ENCODE measurements at regions not wholly inside any gene's neighbourhood (a gene's known extent, or its start where the extent isn't known, plus 50 kb on each side); places are given as distances from the start of the nearest gene placed in this dataset.
A peak's percentile ranks its signal among the peaks of the same experiment; 100 is the strongest.
"Not testable (repeated sequence)": the region's sequence is repeated elsewhere in the genome, so short reads cannot be mapped to it uniquely, and the experiment has no call there.

GRCh38 chr18:51345848-51346391 is 148.4 kb upstream of the MEX3C start:
- H3K4me3 Mint-ChIP-seq = no peak overlapping the region
- peaks cover 0 to 8% (median 0%) of the 10 kb centered on the region in 3 donors for H3K27me3 Mint-ChIP-seq (ENCODE audit: low read depth in 3 of 3)
- no peaks in the 10 kb centered on the region for H3K4me1 Mint-ChIP-seq
- H3K36me3 Mint-ChIP-seq = no peaks in the 10 kb centered on the region
- H3K27ac Mint-ChIP-seq = no peak overlapping the region
- DNase-seq = no peak
- no peaks in the 10 kb centered on the region for H3K9me3 Mint-ChIP-seq

GRCh38 chr18:51346404-51346803 is 148.9 kb upstream of the MEX3C start:
- Mint-ChIP-seq H3K27ac (no peak overlapping the region), H3K9me3 (no peaks in the 10 kb centered on the region)
- DNase-seq = no peak

DNA sequence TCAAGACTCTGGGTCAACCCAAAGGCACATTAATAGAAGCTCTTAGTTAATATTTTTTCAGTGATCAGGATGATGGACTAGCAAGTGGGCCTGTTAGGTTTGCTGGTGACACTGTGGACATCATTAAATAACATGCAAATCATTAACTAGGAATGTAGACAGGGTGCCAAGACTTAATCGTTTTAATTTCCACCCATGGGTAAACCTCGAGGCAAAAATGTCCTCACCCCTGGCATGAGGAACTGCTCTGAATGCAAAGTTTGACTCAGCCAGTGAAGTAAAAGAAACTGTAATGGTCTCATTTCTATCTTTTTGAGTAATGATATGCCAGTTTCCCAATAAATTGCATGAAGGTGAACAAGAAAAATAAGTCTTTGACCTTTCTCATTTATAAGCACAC is 152.6 kb upstream of the MEX3C start:
- no peak overlapping the region for H3K4me3 Mint-ChIP-seq
- H3K9me3 Mint-ChIP-seq = no peaks in the 10 kb centered on the region
- H3K4me1 Mint-ChIP-seq = no peaks in the 10 kb centered on the region
- peaks cover 0 to 13% (median 0%) of the 10 kb centered on the region in 3 donors for H3K27me3 Mint-ChIP-seq (ENCODE audit: low read depth in 3 of 3)
- no peaks in the 10 kb centered on the region for H3K36me3 Mint-ChIP-seq
- DNase-seq = no peak
- H3K27ac Mint-ChIP-seq = no peak overlapping the region

More at GRCh38 chr18:51346404-51346803, 148.9 kb upstream of the MEX3C start:
- Mint-ChIP-seq H3K27me3 (ENCODE audit: low read depth in 3 of 3) (peaks cover 0 to 8% (median 0%) of the 10 kb centered on the region in 3 donors), H3K4me3 (no peak overlapping the region), H3K4me1 (no peaks in the 10 kb centered on the region), H3K36me3 (no peaks in the 10 kb centered on the region)

DNA sequence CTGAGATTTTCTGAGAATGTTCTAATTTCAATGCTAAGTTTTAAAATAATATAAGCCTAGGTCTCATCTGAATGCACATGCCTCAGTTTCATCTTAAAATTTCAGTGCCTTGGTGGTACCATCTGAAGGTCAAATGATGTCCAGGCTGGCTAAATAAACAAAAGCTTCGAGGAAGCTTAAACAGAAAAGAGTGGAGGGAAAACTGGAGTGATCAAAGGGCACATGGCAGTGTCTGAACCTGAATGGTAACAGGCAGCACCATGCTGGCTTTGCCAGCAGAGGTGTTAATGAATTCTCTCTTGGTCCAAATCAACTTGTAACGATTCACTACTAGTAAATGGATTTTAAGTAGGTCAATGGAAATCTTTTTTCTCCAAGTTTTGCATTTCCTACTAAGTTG is 158.4 kb upstream of the MEX3C start:
- H3K4me3 Mint-ChIP-seq = no peak overlapping the region
- H3K9me3 Mint-ChIP-seq = peaks cover 0 to 3% (median 0%) of the 10 kb centered on the region in 6 donors
- peaks cover 1 to 3% of the 10 kb centered on the region in 2 donors for H3K4me1 Mint-ChIP-seq
- no peak overlapping the region for H3K27ac Mint-ChIP-seq
- peaks cover 0 to 5% (median 2%) of the 10 kb centered on the region in 3 donors for H3K27me3 Mint-ChIP-seq (ENCODE audit: low read depth in 3 of 3)
- no peaks in the 10 kb centered on the region for H3K36me3 Mint-ChIP-seq
- no peak for DNase-seq

GRCh38 chr18:51360301-51360700 is 162.8 kb upstream of the MEX3C start:
- peaks cover 16 to 22% of the 10 kb centered on the region in 2 donors for H3K4me1 Mint-ChIP-seq
- H3K9me3 Mint-ChIP-seq; H3K4me3 Mint-ChIP-seq; H3K27me3 Mint-ChIP-seq (ENCODE audit: low read depth in 3 of 3); H3K36me3 Mint-ChIP-seq; DNase-seq; H3K27ac Mint-ChIP-seq: not testable (repeated sequence)

DNA sequence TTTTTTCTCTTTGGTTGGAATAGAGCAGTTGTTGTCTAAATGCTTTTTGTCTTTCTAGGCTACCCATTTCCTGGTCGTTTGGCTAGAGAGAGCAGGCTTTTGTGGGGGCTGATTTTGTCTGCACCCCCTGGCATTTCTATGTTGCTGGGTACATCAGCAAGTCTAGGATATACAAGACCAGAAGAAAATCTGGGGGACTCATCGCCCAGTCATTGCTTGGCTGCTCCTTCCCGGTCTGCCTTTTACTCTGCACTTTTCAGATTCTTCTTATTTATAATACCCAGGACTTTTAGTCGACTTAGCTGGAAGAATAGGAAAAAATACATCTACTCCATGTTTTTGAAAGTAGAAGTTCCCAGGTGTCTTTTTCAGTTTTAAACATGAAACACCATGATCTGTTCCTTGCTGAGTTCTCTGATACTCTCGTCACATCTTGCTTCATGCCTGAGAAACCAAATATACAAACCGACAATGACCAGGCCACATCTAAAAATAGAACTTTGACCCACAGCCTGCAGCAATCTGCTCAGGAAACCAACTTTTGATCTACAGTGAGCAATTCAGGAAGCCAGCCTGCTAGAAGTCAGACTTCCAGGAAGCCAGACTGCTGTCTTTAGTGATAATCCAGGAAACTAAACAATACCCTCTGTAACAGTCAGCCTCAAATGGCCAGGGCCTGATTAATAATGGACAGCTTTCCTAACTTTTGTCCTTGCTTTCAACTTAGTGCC is 163.8 kb upstream of the MEX3C start:
- peaks cover 0 to 2% (median 2%) of the 10 kb centered on the region in 3 donors for H3K27me3 Mint-ChIP-seq (ENCODE audit: low read depth in 3 of 3)
- H3K4me1 Mint-ChIP-seq = peaks cover 16 to 22% of the 10 kb centered on the region in 2 donors
- peak overlapping the region; percentile 41 to 73 (median 69) for H3K4me3 Mint-ChIP-seq
- H3K9me3 Mint-ChIP-seq = peaks cover 0 to 3% (median 0%) of the 10 kb centered on the region in 6 donors
- H3K27ac Mint-ChIP-seq = peak overlapping the region; percentile 7 to 80 (median 46)
- DNase-seq = peak; percentile 9 to 26 (median 21)
- H3K36me3 Mint-ChIP-seq = peaks cover 0 to 4% (median 0%) of the 10 kb centered on the region in 3 donors

DNA sequence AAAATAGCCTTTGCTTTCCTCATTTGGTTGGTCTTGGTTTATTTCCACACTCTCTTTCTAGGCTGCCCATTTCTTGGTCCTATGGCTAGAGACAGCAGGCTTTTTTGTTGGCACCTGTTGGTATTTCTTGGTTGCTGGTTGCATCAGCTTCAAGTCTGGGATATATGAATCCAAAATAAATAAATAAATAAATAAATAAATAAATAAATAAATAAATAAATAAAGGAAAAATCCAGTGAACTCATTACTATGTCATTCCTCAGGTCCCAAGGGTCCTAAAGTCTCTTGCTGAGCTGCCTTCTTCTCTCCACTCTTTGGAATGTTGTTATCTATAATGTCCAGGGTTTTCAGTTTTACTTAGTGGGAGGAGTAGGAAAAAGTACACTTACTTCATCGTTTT is 165.9 kb upstream of the MEX3C start:
- peaks cover 16 to 22% of the 10 kb centered on the region in 2 donors for H3K4me1 Mint-ChIP-seq
- H3K36me3 Mint-ChIP-seq = peaks cover 0 to 4% (median 0%) of the 10 kb centered on the region in 3 donors
- DNase-seq = no peak
- peaks cover 0 to 3% (median 0%) of the 10 kb centered on the region in 6 donors for H3K9me3 Mint-ChIP-seq
- H3K4me3 Mint-ChIP-seq = no peak overlapping the region
- no peak overlapping the region for H3K27ac Mint-ChIP-seq
- peaks cover 0 to 2% (median under 1%) of the 10 kb centered on the region in 3 donors for H3K27me3 Mint-ChIP-seq (ENCODE audit: low read depth in 3 of 3)

- no peak overlapping the region for H3K4me3 Mint-ChIP-seq
- peaks cover 3 to 11% (median 4%) of the 10 kb centered on the region in 3 donors for H3K36me3 Mint-ChIP-seq
- H3K27ac Mint-ChIP-seq = no peak overlapping the region
- no peak for DNase-seq
- no peaks in the 10 kb centered on the region for H3K4me1 Mint-ChIP-seq
- H3K27me3 Mint-ChIP-seq (ENCODE audit: low read depth in 3 of 3) = peaks cover 7 to 14% (median 11%) of the 10 kb centered on the region in 3 donors
- H3K9me3 Mint-ChIP-seq = peaks cover 2 to 12% (median 7%) of the 10 kb centered on the region in 6 donors
Observed at GRCh38 chr18:51370996-51371395, 173.5 kb upstream of the MEX3C start.

DNA sequence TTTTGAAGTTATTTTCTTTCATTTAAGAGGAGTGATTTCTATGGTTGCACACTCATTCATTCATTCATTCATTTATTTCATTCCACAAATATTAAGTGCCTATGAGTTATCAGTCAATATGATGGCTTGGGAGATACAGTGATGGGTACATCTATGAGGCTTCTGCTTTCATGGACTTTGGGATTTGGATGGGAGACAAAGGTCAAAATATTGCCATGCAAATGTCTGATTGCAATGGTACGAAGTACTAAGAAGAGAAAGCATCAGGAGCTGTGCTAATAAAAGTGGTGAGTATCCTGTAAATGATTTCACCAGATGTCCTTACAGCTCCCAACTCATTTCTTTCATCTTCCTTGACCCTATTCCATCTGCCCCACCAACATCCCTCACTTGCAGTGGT is 174.4 kb upstream of the MEX3C start:
- no peak for DNase-seq
- H3K4me3 Mint-ChIP-seq = no peak overlapping the region
- H3K9me3 Mint-ChIP-seq = peaks cover 2 to 12% (median 7%) of the 10 kb centered on the region in 6 donors
- peaks cover 11 to 14% (median 12%) of the 10 kb centered on the region in 3 donors for H3K27me3 Mint-ChIP-seq (ENCODE audit: low read depth in 3 of 3)
- H3K27ac Mint-ChIP-seq = no peak overlapping the region
- H3K4me1 Mint-ChIP-seq = no peaks in the 10 kb centered on the region
- peaks cover 3 to 11% (median 4%) of the 10 kb centered on the region in 3 donors for H3K36me3 Mint-ChIP-seq

DNA sequence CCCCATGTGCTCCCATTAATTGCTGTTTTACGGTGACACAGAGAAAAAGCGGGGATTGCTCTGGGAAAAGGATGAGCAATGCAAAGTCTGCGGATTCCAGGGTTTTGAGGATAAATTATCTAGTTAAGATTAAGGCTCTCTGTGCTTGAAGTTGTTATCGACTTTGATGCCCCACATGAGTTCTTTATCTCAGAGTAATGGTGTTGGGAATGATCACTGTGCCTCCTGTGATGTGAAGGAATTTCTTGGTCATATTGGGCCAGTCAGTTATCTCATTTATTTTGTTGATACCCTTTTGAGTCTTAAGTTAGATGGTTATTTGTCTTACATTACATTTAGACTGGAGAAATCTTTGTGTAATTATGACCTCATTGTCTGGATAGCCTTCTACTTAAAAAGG is 184.6 kb upstream of the MEX3C start:
- Mint-ChIP-seq H3K9me3 (no peaks in the 10 kb centered on the region), H3K27me3 (ENCODE audit: low read depth in 3 of 3) (no peaks in the 10 kb centered on the region), H3K4me3 (no peak overlapping the region), H3K27ac (peak overlapping the region in 1 of 6 donors; percentile 18), H3K4me1 (no peaks in the 10 kb centered on the region), H3K36me3 (no peaks in the 10 kb centered on the region)
- no peak for DNase-seq

- Mint-ChIP-seq H3K36me3 (no peaks in the 10 kb centered on the region), H3K27me3 (ENCODE audit: low read depth in 3 of 3) (peaks cover 0 to under 1% (median 0%) of the 10 kb centered on the region in 3 donors), H3K27ac (peak overlapping the region in 1 of 6 donors; percentile 10), H3K4me3 (no peak overlapping the region), H3K4me1 (no peaks in the 10 kb centered on the region), H3K9me3 (no peaks in the 10 kb centered on the region)
- no peak for DNase-seq
Observed at GRCh38 chr18:51383116-51383515, 185.6 kb upstream of the MEX3C start.

DNA sequence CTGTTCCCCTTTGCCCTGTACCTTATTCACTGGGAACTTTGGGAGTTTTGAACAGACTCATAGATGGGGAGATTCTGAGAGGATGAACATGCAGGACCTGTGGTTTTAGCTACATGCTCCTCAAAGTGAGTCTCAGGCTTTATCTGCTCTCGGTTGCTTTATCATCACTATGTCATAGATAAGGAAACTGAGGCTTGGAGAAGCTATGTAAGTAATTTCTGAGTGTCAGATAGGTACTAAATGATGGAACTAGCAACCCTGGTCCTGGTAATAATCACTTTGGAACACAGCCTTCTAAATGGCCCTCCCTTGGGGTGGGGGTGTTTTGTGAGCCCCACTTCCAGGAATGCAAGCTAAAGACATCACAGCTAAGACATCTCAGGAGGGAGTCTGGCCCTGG is 186.2 kb upstream of the MEX3C start:
- H3K4me3 Mint-ChIP-seq = no peak overlapping the region
- no peaks in the 10 kb centered on the region for H3K36me3 Mint-ChIP-seq
- no peak for DNase-seq
- H3K27me3 Mint-ChIP-seq (ENCODE audit: low read depth in 3 of 3) = peaks cover 0 to 2% (median 0%) of the 10 kb centered on the region in 3 donors
- no peaks in the 10 kb centered on the region for H3K9me3 Mint-ChIP-seq
- no peak overlapping the region for H3K27ac Mint-ChIP-seq
- no peaks in the 10 kb centered on the region for H3K4me1 Mint-ChIP-seq

DNA sequence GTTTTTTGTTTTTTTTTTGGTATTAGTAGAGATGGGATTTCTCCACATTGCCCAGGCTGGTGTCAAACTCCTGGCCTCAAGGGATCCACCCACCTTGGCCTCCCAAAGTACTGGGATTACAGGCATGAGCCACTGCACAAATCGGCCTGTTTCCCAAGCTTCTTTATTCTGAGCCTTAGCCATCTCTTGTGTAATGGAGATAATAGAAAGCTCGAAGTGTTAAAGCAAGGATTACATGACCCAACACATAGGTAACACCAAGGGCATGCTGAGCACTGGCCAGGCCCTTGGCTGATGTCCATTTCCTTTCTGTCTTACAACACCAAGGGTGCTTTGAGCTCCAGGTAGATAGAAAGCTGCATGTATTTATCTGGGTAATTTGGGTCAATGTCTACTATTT is 187.8 kb upstream of the MEX3C start:
- no peak for DNase-seq
- peaks cover 0 to 2% (median 0%) of the 10 kb centered on the region in 3 donors for H3K27me3 Mint-ChIP-seq (ENCODE audit: low read depth in 3 of 3)
- no peak overlapping the region for H3K4me3 Mint-ChIP-seq
- no peaks in the 10 kb centered on the region for H3K36me3 Mint-ChIP-seq
- no peaks in the 10 kb centered on the region for H3K4me1 Mint-ChIP-seq
- H3K9me3 Mint-ChIP-seq = no peaks in the 10 kb centered on the region
- H3K27ac Mint-ChIP-seq = no peak overlapping the region

DNA sequence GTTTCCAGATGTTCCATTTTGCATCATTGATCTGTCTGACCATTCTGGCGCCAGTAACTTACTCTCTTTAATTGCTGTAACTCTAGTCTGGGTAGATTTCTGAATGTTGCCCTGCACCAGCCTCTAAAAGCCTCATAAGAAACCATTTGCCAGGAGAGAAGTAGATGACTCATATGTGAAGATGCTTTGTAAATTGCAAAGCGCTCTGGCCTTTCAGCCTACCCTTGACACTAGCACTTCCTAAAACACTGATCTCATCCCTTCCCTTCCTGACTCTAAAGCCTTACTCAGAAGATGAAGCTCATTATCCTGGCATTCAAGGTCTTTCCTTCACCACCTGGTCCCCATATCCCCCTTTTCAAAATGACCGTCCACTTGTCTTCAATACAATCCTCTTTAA is 193.2 kb upstream of the MEX3C start:
- Mint-ChIP-seq H3K4me3 (no peak overlapping the region), H3K36me3 (no peaks in the 10 kb centered on the region), H3K9me3 (no peaks in the 10 kb centered on the region), H3K4me1 (no peaks in the 10 kb centered on the region), H3K27me3 (ENCODE audit: low read depth in 3 of 3) (peaks cover 2 to 4% (median 4%) of the 10 kb centered on the region in 3 donors), H3K27ac (no peak overlapping the region)
- no peak for DNase-seq

All from immature natural killer cell (primary cell).